Fibroblast of lung (primary cell): ENCODE measurements at regions not wholly inside any gene's neighbourhood (a gene's known extent, or its start where the extent isn't known, plus 50 kb on each side); places are given as distances from the start of the nearest gene placed in this dataset.
A peak's percentile ranks its signal among the peaks of the same experiment; 100 is the strongest.

Experiments used
- DNase-seq, 2 donors: peaks; one replicate each; pipeline versions ENCODE4 v3.0.0 to v3.0.0-alpha.2; 2010; ENCODE audit warnings: low read depth in 2 of 2
- H2AFZ ChIP-seq: 2 replicates; pipeline ENCODE4 v1.5.1; 2012; ENCODE audit warnings: low read length, control low read depth, inconsistent platforms
- H3K27ac ChIP-seq: 2 replicates; pipeline ENCODE4 v1.5.1; 2011; ENCODE audit warnings: low read length, control low read depth; ENCODE audit not compliant: insufficient read depth
- H3K27me3 ChIP-seq: 2 replicates; pipeline ENCODE4 v1.5.1; 2011; ENCODE audit warnings: mild to moderate bottlenecking, low read length; ENCODE audit not compliant: control insufficient read depth, insufficient read depth
- H3K36me3 ChIP-seq: 2 replicates; pipeline ENCODE4 v1.5.1; 2011; ENCODE audit warnings: low read length; ENCODE audit not compliant: control insufficient read depth, insufficient read depth
- H3K4me1 ChIP-seq: 2 replicates; pipeline ENCODE4 v1.5.1; 2011; ENCODE audit warnings: low read length; ENCODE audit not compliant: control insufficient read depth, insufficient read depth; ENCODE audit errors: extremely low read depth
- H3K4me2 ChIP-seq: 2 replicates; pipeline ENCODE4 v1.5.1; 2011; ENCODE audit warnings: low read length, control low read depth; ENCODE audit not compliant: insufficient read depth; ENCODE audit errors: extremely low read depth
- H3K4me3 ChIP-seq, 4 experiments: fragments of 200-600 bp in 1 of 4; sonication (generic) in 1 of 4; replicated peaks in 1 of 4; 2 replicates each; pipeline ENCODE4 v1.5.1; 2011 to 2016; ENCODE audit warnings: low read length in 4 of 4, low read depth in 3 of 4, mild to moderate bottlenecking in 3 of 4, control low read depth in 2 of 4, inconsistent platforms in 1 of 4, mixed read lengths in 1 of 4; ENCODE audit not compliant: insufficient read depth in 1 of 4; ENCODE audit errors: control extremely low read depth in 1 of 4
- H3K79me2 ChIP-seq: 2 replicates; pipeline ENCODE4 v1.5.1; 2012; ENCODE audit warnings: mild to moderate bottlenecking, low read length, inconsistent platforms; ENCODE audit not compliant: control insufficient read depth, insufficient read depth
- H3K9ac ChIP-seq: 2 replicates; pipeline ENCODE4 v1.5.1; 2011; ENCODE audit warnings: mild to moderate bottlenecking, low read length, control low read depth; ENCODE audit not compliant: insufficient read depth
- H3K9me3 ChIP-seq: 2 replicates; pipeline ENCODE4 v1.5.1; 2012; ENCODE audit warnings: low read depth, low read length; ENCODE audit not compliant: control insufficient read depth, insufficient read depth
- H4K20me1 ChIP-seq: 2 replicates; pipeline ENCODE4 v1.5.1; 2011; ENCODE audit warnings: low read length; ENCODE audit not compliant: control insufficient read depth, insufficient read depth; ENCODE audit errors: extremely low read depth
- CTCF ChIP-seq, 2 donors: IDR thresholded peaks in 1 of 2; conservative IDR thresholded peaks in 1 of 2; 1 replicate in 1 of 2; 2 replicates in 1 of 2; pipeline ENCODE4 v1.5.1; 2011 to 2012; ENCODE audit warnings: low read length in 2 of 2, control low read depth in 1 of 2, inconsistent platforms in 1 of 2, low read depth in 1 of 2, mild to moderate bottlenecking in 1 of 2
- EZH2 ChIP-seq: IDR thresholded peaks from 2 replicates; pipeline ENCODE4 v1.5.1; 2012; ENCODE audit warnings: low read length, control low read depth, mild to moderate bottlenecking; ENCODE audit errors: missing control alignments

GRCh38 chr6:149229096-149229495, 88.4 kb upstream of the TAB2 start:
- no peak overlapping the region for H2AFZ ChIP-seq
- no peak overlapping the region for H3K4me2 ChIP-seq
- no peak for TF ChIP-seq EZH2
- no peak for TF ChIP-seq CTCF (conservative IDR thresholded peaks at IDR 0.05 in 1 of 2, IDR thresholded peaks at IDR 0.05 in 1 of 2; ENCODE audit: low read depth in 1 of 2, low read length in 2 of 2)
- peaks cover 5% of the 10 kb centered on the region for H3K27me3 ChIP-seq
- peaks cover 4% of the 10 kb centered on the region for H3K4me1 ChIP-seq
- no peak overlapping the region for H3K9ac ChIP-seq
- H3K27ac ChIP-seq, result no peak overlapping the region
- H3K36me3 ChIP-seq, result no peaks in the 10 kb centered on the region
- no peaks in the 10 kb centered on the region for H4K20me1 ChIP-seq
- H3K9me3 ChIP-seq, result no peaks in the 10 kb centered on the region
- no peaks in the 10 kb centered on the region for H3K79me2 ChIP-seq
- no peak overlapping the region for H3K4me3 ChIP-seq
- DNase-seq, result no peak

DNA sequence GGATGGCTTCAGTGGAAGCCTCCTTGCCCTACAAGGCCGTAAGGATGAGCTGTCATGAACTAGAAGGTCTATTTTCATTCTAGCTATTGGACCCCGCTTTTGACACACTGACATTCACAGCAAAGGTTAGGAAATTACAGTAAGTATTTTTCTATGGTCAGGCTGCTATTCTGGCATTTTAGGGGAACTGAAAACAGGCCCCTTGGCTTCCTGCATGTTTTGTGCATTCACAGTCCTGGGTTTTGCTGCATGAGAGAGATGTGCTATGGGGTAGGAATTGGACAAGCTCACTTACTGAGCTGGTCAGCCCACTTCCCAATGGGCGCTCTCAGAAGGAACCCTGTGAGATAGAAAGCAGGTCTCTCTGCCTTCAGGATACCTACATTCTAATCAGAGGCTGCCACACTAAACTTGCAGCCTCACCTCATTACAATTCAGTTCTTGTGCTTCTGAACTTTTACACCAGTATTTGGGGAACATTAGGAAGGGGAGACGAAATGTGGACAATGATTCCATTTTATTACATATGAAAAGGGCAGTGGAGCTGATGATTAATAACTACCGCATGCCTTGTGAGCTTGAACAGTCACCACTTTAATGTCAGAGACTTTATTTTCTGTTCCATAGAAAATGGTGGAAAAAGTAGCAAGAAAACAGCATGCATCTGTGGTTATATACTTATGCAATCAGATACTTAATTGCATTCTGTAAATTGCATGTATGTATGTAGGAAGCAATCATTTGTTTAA, 86.6 kb upstream of the TAB2 start:
- H3K4me2 ChIP-seq, result no peak overlapping the region
- H4K20me1 ChIP-seq, result no peaks in the 10 kb centered on the region
- H3K27me3 ChIP-seq, result peaks cover 5% of the 10 kb centered on the region
- no peak overlapping the region for H3K27ac ChIP-seq
- DNase-seq, result no peak
- no peaks in the 10 kb centered on the region for H3K79me2 ChIP-seq
- no peaks in the 10 kb centered on the region for H3K36me3 ChIP-seq
- no peak overlapping the region for H3K9ac ChIP-seq
- no peak overlapping the region for H2AFZ ChIP-seq
- H3K4me1 ChIP-seq, result peaks cover 4% of the 10 kb centered on the region
- no peak for TF ChIP-seq CTCF (conservative IDR thresholded peaks at IDR 0.05 in 1 of 2, IDR thresholded peaks at IDR 0.05 in 1 of 2; ENCODE audit: low read depth in 1 of 2, low read length in 2 of 2)
- no peak overlapping the region for H3K4me3 ChIP-seq
- H3K9me3 ChIP-seq, result no peaks in the 10 kb centered on the region

GRCh38 chr6:149231778-149232177, 85.7 kb upstream of the TAB2 start:
- DNase-seq, result peak in 1 of 2 donors; percentile 63
- no peak overlapping the region for H2AFZ ChIP-seq
- no peak overlapping the region for H3K27ac ChIP-seq

More at GRCh38 chr6:149231778-149232177, 85.7 kb upstream of the TAB2 start:
- Histone ChIP-seq H3K9me3 (no peaks in the 10 kb centered on the region), H3K27me3 (peaks cover 5% of the 10 kb centered on the region), H3K4me2 (no peak overlapping the region), H3K79me2 (no peaks in the 10 kb centered on the region), H3K4me3 (no peak overlapping the region), H3K9ac (no peak overlapping the region), H4K20me1 (no peaks in the 10 kb centered on the region), H3K36me3 (no peaks in the 10 kb centered on the region), H3K4me1 (peaks cover 4% of the 10 kb centered on the region)
- TF ChIP-seq CTCF (conservative IDR thresholded peaks at IDR 0.05 in 1 of 2, IDR thresholded peaks at IDR 0.05 in 1 of 2; ENCODE audit: low read depth in 1 of 2, low read length in 2 of 2), result peak in 1 of 2 donors; percentile 5
- TF ChIP-seq EZH2, result no peak
